Glomerular visceral epithelial cell (primary cell): ENCODE measurements at regions not wholly inside any gene's neighbourhood (a gene's known extent, or its start where the extent isn't known, plus 50 kb on each side); places are given as distances from the start of the nearest gene placed in this dataset.

Experiments
- DNase-seq: peaks from one replicate; pipeline ENCODE4 v3.0.0-alpha.2; 2016; ENCODE audit errors: extremely low spot score

DNA sequence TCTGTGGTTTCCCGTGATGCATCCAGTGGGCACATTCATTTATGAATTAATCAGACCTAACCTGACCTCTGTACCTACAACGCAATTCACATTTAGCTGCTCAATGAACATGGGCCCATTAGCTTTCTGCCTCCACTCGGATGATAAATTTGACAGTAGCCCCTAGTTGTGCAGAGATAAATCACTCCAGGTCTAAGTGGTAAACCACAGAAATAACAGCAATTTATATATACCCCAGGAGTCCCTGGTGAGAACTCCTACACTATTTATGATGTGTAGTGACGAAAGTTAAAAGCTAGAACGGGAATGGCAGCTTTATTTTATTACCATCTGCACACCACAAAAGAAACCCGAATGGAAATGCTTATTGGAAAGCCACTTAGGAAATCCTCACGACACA lies 371.5 kb downstream of the HAPSTR1 start:
- no peak for DNase-seq

GRCh38 chr16:9463461-9463860 lies 372.0 kb downstream of the HAPSTR1 start:
- DNase-seq = no peak

- DNase-seq = no peak
Measured at GRCh38 chr16:9465161-9465560, 373.7 kb downstream of the HAPSTR1 start.

- DNase-seq = peak; percentile 74
Measured at GRCh38 chr16:9469512-9469911, 378.1 kb downstream of the HAPSTR1 start.

- DNase-seq = no peak
Measured at GRCh38 chr16:9476744-9477143, 385.3 kb downstream of the HAPSTR1 start.

DNA sequence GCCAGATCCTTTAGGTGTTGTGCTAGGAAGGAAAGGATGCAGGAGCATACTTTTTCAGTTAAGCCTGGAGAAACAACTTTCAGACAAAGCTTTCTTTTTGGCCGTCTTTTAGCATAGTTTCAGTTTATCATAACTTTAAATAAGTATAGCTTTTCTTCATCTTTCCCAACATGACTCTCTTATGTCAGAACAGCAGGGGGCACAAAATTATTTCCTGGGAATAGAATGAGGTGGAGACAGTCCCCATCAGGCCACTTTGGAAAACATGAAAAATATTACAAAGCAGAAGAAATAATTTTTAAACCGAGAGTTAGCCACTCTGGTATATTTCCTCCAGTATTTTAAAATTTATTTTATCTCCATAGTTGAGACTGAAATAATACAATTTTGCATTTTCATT lies 387.6 kb downstream of the HAPSTR1 start:
- DNase-seq = no peak

GRCh38 chr16:9480503-9480902 lies 389.1 kb downstream of the HAPSTR1 start:
- DNase-seq = no peak

DNA sequence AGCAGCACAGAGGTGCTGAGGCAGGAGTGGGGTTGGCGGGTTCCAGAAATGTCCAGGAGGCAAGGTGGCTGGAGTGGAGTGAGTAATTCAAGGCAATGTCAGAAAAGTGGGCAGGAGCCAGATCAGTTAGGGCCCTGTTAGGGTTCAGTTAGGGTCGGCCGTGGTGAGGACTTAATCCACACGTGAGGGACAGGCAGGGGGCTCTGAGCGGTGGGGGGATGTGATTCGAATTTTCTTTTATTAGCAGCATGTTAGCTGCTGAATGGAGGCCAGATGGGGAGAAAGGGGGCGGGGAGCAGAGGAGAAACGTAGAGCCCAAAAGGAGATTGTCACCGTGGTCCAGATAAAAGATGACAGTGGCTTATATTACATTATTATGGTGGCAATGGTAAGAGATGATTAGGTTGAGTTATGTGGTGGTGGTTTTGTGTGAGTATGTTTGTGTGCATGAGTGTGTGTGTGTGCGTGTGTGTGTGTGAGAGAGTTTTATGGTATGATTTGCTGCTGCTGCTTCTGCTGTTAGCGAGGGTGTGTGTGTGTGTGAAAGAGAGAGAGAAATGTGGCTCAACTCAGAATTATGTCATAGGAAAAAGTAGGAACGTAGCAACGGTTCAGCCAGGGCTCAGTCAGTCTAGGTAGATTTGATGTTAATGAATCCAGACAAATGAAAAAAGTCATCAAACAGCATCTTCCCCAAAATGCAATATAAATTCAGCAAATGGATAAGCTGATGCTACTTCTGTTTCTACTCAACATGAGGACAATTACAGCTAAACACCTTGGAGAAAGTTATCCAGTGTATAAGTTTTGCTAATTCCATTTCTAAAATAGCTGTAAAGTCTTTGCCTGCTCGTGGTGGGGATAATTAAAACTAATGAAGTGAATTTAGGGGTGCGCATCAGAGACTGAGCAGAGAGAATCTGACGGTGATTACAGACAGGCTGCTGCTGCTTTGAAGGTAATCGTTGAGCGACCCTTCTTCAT lies 390.6 kb downstream of the HAPSTR1 start:
- no peak for DNase-seq

GRCh38 chr16:9484426-9484825 lies 393.0 kb downstream of the HAPSTR1 start:
- DNase-seq = peak; percentile 1

DNA sequence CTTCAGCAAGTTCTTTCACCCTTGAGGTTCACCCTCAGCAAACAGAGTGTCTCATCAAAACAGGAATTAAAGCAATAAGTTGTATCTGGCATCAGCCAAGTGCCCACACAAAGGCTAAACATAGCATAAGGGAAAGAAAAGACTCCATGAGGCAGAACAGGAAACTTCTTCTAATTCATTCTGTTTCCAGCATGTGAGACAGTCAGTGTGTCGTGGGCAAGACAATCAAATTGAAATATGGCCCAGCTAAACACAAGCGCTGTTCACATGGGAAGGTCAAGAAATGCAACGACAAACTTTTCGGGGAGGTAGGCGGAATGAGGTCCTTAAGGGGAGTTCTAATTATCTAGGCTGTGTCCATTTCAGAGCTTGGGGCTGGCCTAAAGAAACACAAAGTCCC lies 393.4 kb downstream of the HAPSTR1 start:
- no peak for DNase-seq

- no peak for DNase-seq
Measured at GRCh38 chr16:9489835-9490467, 398.5 kb downstream of the HAPSTR1 start.

- no peak for DNase-seq
Measured at GRCh38 chr16:9495824-9496223, 404.4 kb downstream of the HAPSTR1 start.

DNA sequence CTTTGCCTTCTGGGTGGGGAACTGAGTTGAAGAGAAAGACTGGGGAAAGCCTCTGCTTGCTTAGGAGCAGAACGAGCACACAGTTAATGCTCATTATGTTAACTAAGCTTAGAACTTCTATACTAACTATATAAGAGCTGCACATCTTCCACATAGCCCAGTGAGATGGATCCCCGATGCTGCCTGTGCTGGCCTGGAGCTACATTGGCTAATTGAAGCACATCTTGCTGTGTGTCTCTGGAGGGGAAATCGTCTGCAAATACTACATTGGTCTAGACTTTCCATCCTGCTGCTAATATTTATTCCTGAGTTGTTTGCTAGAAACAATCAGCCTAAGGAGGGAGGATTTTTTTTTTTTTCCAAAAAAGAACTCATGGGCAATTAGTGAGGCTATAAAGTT lies 406.3 kb downstream of the HAPSTR1 start:
- DNase-seq = no peak

GRCh38 chr16:9499941-9500593 lies 408.6 kb downstream of the HAPSTR1 start:
- no peak for DNase-seq

DNA sequence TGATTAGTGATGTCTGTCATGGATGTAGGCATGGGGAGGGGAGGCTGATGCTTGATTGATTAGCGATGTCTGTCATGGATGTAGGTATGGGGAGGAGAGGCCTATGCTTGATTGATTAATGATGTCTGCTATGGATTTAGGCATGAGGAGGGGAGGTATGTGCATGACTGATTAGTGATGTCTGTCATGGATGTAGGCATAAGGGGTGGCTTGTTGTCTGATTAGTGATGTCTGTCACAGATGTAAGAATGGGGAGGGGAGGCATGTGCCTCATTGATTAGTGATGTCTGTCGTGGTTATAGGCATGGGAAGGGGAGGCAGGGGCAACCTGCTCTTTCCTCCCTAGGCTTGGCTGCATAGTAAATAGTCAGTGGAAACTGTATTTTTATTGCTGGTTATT lies 409.4 kb downstream of the HAPSTR1 start:
- no peak for DNase-seq

DNA sequence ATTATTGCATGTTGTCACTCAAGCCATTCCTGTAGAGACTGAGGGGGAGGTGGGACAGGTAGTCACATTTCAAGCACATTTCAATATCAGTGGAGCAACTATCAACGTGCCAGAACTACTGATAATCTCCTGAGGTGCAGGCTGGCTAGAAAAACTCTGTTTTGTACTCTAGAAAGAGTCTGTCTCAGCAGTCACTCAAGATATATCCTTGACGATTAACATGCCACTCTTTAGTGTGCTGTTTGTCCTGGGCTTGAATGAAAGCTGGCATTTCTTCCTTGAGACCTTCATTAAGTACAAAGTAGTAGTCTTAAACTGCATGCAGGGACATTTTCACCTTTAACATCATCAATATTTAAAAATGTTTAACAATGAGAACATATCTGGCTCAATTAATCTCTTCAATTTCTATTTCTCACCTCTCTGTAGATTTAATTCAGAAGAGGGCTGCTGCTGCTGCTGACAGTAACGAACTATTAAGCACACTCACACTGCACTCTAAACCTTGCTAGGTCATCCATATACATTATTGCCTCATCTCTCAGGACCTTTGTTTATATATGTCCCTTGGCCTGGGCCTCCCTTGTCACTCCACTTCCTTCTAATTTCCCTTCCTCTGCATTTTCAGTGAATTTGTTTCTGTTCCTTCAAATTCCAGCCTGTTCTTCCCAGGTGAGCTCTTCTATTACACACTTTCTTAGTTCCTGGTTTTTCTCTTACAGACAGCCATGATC lies 412.0 kb downstream of the HAPSTR1 start:
- no peak for DNase-seq

- DNase-seq = no peak
Measured at GRCh38 chr16:9508328-9508936, 417.0 kb downstream of the HAPSTR1 start.

DNA sequence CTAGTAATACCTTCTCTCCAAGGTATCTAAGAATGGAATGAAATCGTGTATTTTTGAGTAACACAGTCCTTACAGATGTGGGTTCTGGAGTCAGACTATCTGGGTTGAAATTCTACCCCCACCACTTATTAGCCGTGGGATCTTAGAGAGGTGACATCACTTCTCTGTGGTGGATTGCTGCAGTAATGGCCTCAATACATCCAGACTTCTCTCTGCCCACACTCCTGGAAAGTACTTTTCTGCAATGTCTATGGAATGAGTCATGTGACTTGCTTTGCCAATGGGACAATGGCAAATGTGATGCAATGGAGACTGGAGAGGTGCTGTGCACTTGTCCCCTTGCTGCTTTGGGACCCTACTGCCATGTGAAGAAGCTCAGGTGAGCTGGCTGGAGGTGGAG lies 418.2 kb downstream of the HAPSTR1 start:
- no peak for DNase-seq

- no peak for DNase-seq
Measured at GRCh38 chr16:9511389-9511788, 419.9 kb downstream of the HAPSTR1 start.

GRCh38 chr16:9516444-9516843 lies 425.0 kb downstream of the HAPSTR1 start:
- no peak for DNase-seq

GRCh38 chr16:9518051-9518450 lies 426.6 kb downstream of the HAPSTR1 start:
- DNase-seq = no peak

GRCh38 chr16:9518581-9518980 lies 427.1 kb downstream of the HAPSTR1 start:
- no peak for DNase-seq
